Tibial artery (tissue), 4 donors: ENCODE measurements at regions not wholly inside any gene's neighbourhood (a gene's known extent, or its start where the extent isn't known, plus 50 kb on each side); places are given as distances from the start of the nearest gene placed in this dataset.

ENCODE experiments used
- DNase-seq, 2 donors: peaks; one replicate each; pipeline ENCODE4 v3.0.0-alpha.2; 2019
- H3K27ac ChIP-seq, 2 donors: fragments of 200-600 bp; sonication (generic) in 1 of 2; 1 replicate in 1 of 2; 2 replicates in 1 of 2; pipeline ENCODE4 v1.5.1; 2018 to 2019; ENCODE audit warnings: mild to moderate bottlenecking in 1 of 2
- H3K27me3 ChIP-seq, 2 donors: fragments of 200-600 bp; sonication (generic) in 1 of 2; one replicate each; pipeline versions ENCODE4 v1.5.1 to v1.6.0; 2016 to 2019
- H3K36me3 ChIP-seq, 3 donors: fragments of 200-600 bp; sonication (generic) in 2 of 3; one replicate each; pipeline ENCODE4 v1.5.1; 2016 to 2019; ENCODE audit warnings: mild to moderate bottlenecking in 2 of 3
- H3K4me1 ChIP-seq, 4 donors: fragments of 200-600 bp; sonication (generic) in 2 of 4; 1 replicate in 3 of 4; 2 replicates in 1 of 4; pipeline ENCODE4 v1.5.1; 2016 to 2019
- H3K4me3 ChIP-seq, 2 donors: fragments of 200-600 bp; sonication (generic) in 1 of 2; 1 replicate in 1 of 2; 2 replicates in 1 of 2; pipeline ENCODE4 v1.5.1; 2018 to 2019; ENCODE audit warnings: mild to moderate bottlenecking in 2 of 2
- H3K9me3 ChIP-seq, 3 donors: fragments of 200-600 bp; sonication (generic) in 1 of 3; one replicate each; pipeline ENCODE4 v1.5.1; 2016 to 2019
- CTCF ChIP-seq, 2 experiments: fragments of 200-600 bp in 1 of 2; fragments of 450-650 bp in 1 of 2; IDR thresholded peaks; one replicate each; pipeline ENCODE4 v1.5.1; 2017 to 2019; ENCODE audit warnings: antibody characterized with exemption in 2 of 2, mild to moderate bottlenecking in 1 of 2, moderate library complexity in 1 of 2
- intact Hi-C: fragments of 100-400 bp; cut with DNase I; formaldehyde crosslinking; loops from one replicate; pipeline ENCODE4 v1.15.0; 2023; ENCODE audit warnings: low total_unique reads

- Histone ChIP-seq H3K36me3 (no peaks in the 10 kb centered on the region), H3K27me3 (no peaks in the 10 kb centered on the region), H3K4me3 (no peak overlapping the region), H3K9me3 (no peaks in the 10 kb centered on the region), H3K27ac (no peak overlapping the region), H3K4me1 (no peaks in the 10 kb centered on the region)
- intact Hi-C loops: no loop called here
- TF ChIP-seq CTCF (IDR thresholded peaks at IDR 0.05): no peak
- DNase-seq: no peak
Measured at GRCh38 chr4:97003715-97004114, 1139.6 kb downstream of the STPG2 start.

- no peaks in the 10 kb centered on the region for H3K36me3 ChIP-seq
- no peaks in the 10 kb centered on the region for H3K9me3 ChIP-seq
- intact Hi-C loops: no loop called here
- TF ChIP-seq CTCF (IDR thresholded peaks at IDR 0.05): no peak
- H3K4me1 ChIP-seq: no peaks in the 10 kb centered on the region
- H3K27me3 ChIP-seq: no peaks in the 10 kb centered on the region
- H3K27ac ChIP-seq: no peak overlapping the region
- no peak for DNase-seq
- no peak overlapping the region for H3K4me3 ChIP-seq
Measured at GRCh38 chr4:97013309-97013708, 1130.0 kb downstream of the STPG2 start.

DNA sequence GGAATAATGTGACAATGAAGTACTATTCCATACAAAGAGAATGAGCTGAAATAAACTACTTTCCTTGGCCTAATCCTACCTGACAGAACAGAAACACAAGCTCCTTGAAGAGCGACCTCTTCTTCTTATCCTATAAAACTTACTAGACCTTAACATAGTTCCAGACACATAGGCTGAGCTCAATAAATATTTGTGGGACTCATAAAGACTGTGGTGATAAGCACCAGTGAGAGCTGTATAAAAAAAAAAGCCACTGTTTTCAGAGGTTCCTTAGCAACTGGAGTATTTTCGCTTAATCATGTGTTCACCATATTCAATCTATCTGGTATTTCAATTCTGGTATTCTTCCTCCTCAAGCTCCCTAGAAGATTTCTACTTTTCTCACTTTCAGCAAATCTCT, 1129.6 kb downstream of the STPG2 start:
- TF ChIP-seq CTCF (IDR thresholded peaks at IDR 0.05): no peak
- intact Hi-C loops: no loop called here
- Histone ChIP-seq H3K4me3 (no peak overlapping the region), H3K9me3 (no peaks in the 10 kb centered on the region), H3K27me3 (no peaks in the 10 kb centered on the region), H3K4me1 (no peaks in the 10 kb centered on the region), H3K27ac (no peak overlapping the region), H3K36me3 (no peaks in the 10 kb centered on the region)
- DNase-seq: no peak

- no peak for DNase-seq
- H3K27me3 ChIP-seq: no peaks in the 10 kb centered on the region
- H3K36me3 ChIP-seq: no peaks in the 10 kb centered on the region
- no peak overlapping the region for H3K27ac ChIP-seq
- no peak overlapping the region for H3K4me3 ChIP-seq
- intact Hi-C loops: no loop called here
- no peaks in the 10 kb centered on the region for H3K4me1 ChIP-seq
- no peaks in the 10 kb centered on the region for H3K9me3 ChIP-seq
- no peak for TF ChIP-seq CTCF (IDR thresholded peaks at IDR 0.05)
Measured at GRCh38 chr4:97015301-97015700, 1128.0 kb downstream of the STPG2 start.

- no peak for DNase-seq
Measured at GRCh38 chr4:97016186-97016907, 1126.9 kb downstream of the STPG2 start.

More at GRCh38 chr4:97016186-97016907, 1126.9 kb downstream of the STPG2 start:
- no peak overlapping the region for H3K27ac ChIP-seq
- no peak overlapping the region for H3K4me3 ChIP-seq
- intact Hi-C loops: no loop called here
- H3K27me3 ChIP-seq: no peaks in the 10 kb centered on the region
- H3K36me3 ChIP-seq: no peaks in the 10 kb centered on the region
- no peak for TF ChIP-seq CTCF (IDR thresholded peaks at IDR 0.05)
- H3K4me1 ChIP-seq: no peaks in the 10 kb centered on the region
- H3K9me3 ChIP-seq: no peaks in the 10 kb centered on the region
